ENCODE measurements at regions not wholly inside any gene's neighbourhood (a gene's known extent, or its start where the extent isn't known, plus 50 kb on each side); places are given as distances from the start of the nearest gene placed in this dataset.
"Not testable (repeated sequence)": the region's sequence is repeated elsewhere in the genome, so short reads cannot be mapped to it uniquely, and the experiment has no call there.

GRCh38 chr10:8315619-8316021 is 261.1 kb downstream of the GATA3 start:
- no peak for FAIRE-seq

GRCh38 chr10:8316284-8316683 is 261.8 kb downstream of the GATA3 start:
- no peak for FAIRE-seq

GRCh38 chr10:8318429-8318828 is 263.9 kb downstream of the GATA3 start:
- not testable (repeated sequence) for FAIRE-seq

GRCh38 chr10:8318956-8319355 is 264.5 kb downstream of the GATA3 start:
- FAIRE-seq: no peak

GRCh38 chr10:8319704-8320103 is 265.2 kb downstream of the GATA3 start:
- no peak for FAIRE-seq

- no peak for FAIRE-seq
Measured at GRCh38 chr10:8321990-8322389, 267.5 kb downstream of the GATA3 start.

GRCh38 chr10:8323428-8324054 is 269.1 kb downstream of the GATA3 start:
- FAIRE-seq: no peak

- no peak for FAIRE-seq
Measured at GRCh38 chr10:8325024-8325980, 270.8 kb downstream of the GATA3 start.

GRCh38 chr10:8326396-8327139 is 272.1 kb downstream of the GATA3 start:
- no peak for FAIRE-seq

- no peak for FAIRE-seq
Measured at GRCh38 chr10:8327140-8327423, 272.6 kb downstream of the GATA3 start.

- FAIRE-seq: no peak
Measured at GRCh38 chr10:8331387-8331786, 276.9 kb downstream of the GATA3 start.

GRCh38 chr10:8331896-8332729 is 277.6 kb downstream of the GATA3 start:
- no peak for FAIRE-seq

- no peak for FAIRE-seq
Measured at GRCh38 chr10:8332730-8333111, 278.2 kb downstream of the GATA3 start.

GRCh38 chr10:8334631-8335030 is 280.1 kb downstream of the GATA3 start:
- FAIRE-seq: no peak

GRCh38 chr10:8336629-8337331 is 282.3 kb downstream of the GATA3 start:
- FAIRE-seq: no peak

GRCh38 chr10:8337332-8337651 is 282.8 kb downstream of the GATA3 start:
- FAIRE-seq: no peak

GRCh38 chr10:8338177-8338766 is 283.8 kb downstream of the GATA3 start:
- no peak for FAIRE-seq

GRCh38 chr10:8344756-8345155 is 290.3 kb downstream of the GATA3 start:
- FAIRE-seq: no peak

GRCh38 chr10:8346861-8347260 is 292.4 kb downstream of the GATA3 start:
- no peak for FAIRE-seq

GRCh38 chr10:8347614-8348013 is 293.1 kb downstream of the GATA3 start:
- FAIRE-seq: not testable (repeated sequence)

GRCh38 chr10:8349610-8350249 is 295.2 kb downstream of the GATA3 start:
- no peak for FAIRE-seq
